Esophagus muscularis mucosa (tissue), 3 donors: ENCODE measurements at regions not wholly inside any gene's neighbourhood (a gene's known extent, or its start where the extent isn't known, plus 50 kb on each side); places are given as distances from the start of the nearest gene placed in this dataset.

Experiments
- CTCF ChIP-seq, 3 experiments: fragments of 200-600 bp in 2 of 3; fragments of 450-650 bp in 1 of 3; sonication (generic) in 2 of 3; IDR thresholded peaks; one replicate each; pipeline ENCODE4 v1.5.1; 2017 to 2019; ENCODE audit warnings: antibody characterized with exemption in 3 of 3, mild to moderate bottlenecking in 2 of 3, moderate library complexity in 1 of 3
- EP300 ChIP-seq: sonication (generic); formaldehyde crosslinking; IDR thresholded peaks from one replicate; pipeline ENCODE4 v1.6.1; 2017; ENCODE audit warnings: antibody characterized with exemption

GRCh38 chr5:86101966-86102365 is 515.8 kb upstream of the COX7C start:
- TF ChIP-seq CTCF (IDR thresholded peaks at IDR 0.05) (no peak), EP300 (no peak)
